Tibial artery (tissue), 4 donors: ENCODE measurements at regions not wholly inside any gene's neighbourhood (a gene's known extent, or its start where the extent isn't known, plus 50 kb on each side); places are given as distances from the start of the nearest gene placed in this dataset.

Experiments
- DNase-seq, 2 donors: peaks; one replicate each; pipeline ENCODE4 v3.0.0-alpha.2; 2019
- H3K27ac ChIP-seq, 2 donors: fragments of 200-600 bp; sonication (generic) in 1 of 2; 1 replicate in 1 of 2; 2 replicates in 1 of 2; pipeline ENCODE4 v1.5.1; 2018 to 2019; ENCODE audit warnings: mild to moderate bottlenecking in 1 of 2
- H3K27me3 ChIP-seq, 2 donors: fragments of 200-600 bp; sonication (generic) in 1 of 2; one replicate each; pipeline versions ENCODE4 v1.5.1 to v1.6.0; 2016 to 2019
- H3K36me3 ChIP-seq, 3 donors: fragments of 200-600 bp; sonication (generic) in 2 of 3; one replicate each; pipeline ENCODE4 v1.5.1; 2016 to 2019; ENCODE audit warnings: mild to moderate bottlenecking in 2 of 3
- H3K4me1 ChIP-seq, 4 donors: fragments of 200-600 bp; sonication (generic) in 2 of 4; 1 replicate in 3 of 4; 2 replicates in 1 of 4; pipeline ENCODE4 v1.5.1; 2016 to 2019
- H3K4me3 ChIP-seq, 2 donors: fragments of 200-600 bp; sonication (generic) in 1 of 2; 1 replicate in 1 of 2; 2 replicates in 1 of 2; pipeline ENCODE4 v1.5.1; 2018 to 2019; ENCODE audit warnings: mild to moderate bottlenecking in 2 of 2
- H3K9me3 ChIP-seq, 3 donors: fragments of 200-600 bp; sonication (generic) in 1 of 3; one replicate each; pipeline ENCODE4 v1.5.1; 2016 to 2019
- intact Hi-C: fragments of 100-400 bp; cut with DNase I; formaldehyde crosslinking; loops from one replicate; pipeline ENCODE4 v1.15.0; 2023; ENCODE audit warnings: low total_unique reads
- TF ChIP-seq, protein P1 (sequence below), 2 experiments: fragments of 200-600 bp in 1 of 2; fragments of 450-650 bp in 1 of 2; IDR thresholded peaks; one replicate each; pipeline ENCODE4 v1.5.1; 2017 to 2019; ENCODE audit warnings: antibody characterized with exemption in 2 of 2, mild to moderate bottlenecking in 1 of 2, moderate library complexity in 1 of 2

DNA sequence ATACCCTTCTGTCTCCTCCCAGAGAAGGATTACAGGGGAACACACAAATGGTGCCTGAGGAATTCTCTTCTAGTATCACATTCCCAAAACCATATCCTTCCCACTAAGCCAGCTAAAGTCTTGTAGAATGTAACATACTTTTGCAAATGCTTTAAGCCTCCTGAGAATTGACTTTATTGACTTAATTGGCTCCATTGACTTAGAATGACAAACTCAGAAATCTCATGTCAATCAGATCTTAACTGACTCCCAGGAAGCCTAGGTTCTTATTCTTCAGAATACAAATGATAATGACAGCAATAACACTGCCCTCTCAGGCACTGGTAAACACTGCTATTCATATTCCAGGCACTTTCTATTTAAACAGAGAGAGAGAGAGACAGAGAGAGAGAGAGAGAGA is 356.9 kb upstream of the PRKCQ start:
- H3K27ac ChIP-seq: no peak overlapping the region
- TF ChIP-seq, protein P1, sequence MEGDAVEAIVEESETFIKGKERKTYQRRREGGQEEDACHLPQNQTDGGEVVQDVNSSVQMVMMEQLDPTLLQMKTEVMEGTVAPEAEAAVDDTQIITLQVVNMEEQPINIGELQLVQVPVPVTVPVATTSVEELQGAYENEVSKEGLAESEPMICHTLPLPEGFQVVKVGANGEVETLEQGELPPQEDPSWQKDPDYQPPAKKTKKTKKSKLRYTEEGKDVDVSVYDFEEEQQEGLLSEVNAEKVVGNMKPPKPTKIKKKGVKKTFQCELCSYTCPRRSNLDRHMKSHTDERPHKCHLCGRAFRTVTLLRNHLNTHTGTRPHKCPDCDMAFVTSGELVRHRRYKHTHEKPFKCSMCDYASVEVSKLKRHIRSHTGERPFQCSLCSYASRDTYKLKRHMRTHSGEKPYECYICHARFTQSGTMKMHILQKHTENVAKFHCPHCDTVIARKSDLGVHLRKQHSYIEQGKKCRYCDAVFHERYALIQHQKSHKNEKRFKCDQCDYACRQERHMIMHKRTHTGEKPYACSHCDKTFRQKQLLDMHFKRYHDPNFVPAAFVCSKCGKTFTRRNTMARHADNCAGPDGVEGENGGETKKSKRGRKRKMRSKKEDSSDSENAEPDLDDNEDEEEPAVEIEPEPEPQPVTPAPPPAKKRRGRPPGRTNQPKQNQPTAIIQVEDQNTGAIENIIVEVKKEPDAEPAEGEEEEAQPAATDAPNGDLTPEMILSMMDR (IDR thresholded peaks at IDR 0.05): no peak
- intact Hi-C loops: no loop called here
- H3K4me3 ChIP-seq: no peak overlapping the region
- DNase-seq: no peak
- peaks cover 0 to 5% (median 0%) of the 10 kb centered on the region in 3 donors for H3K9me3 ChIP-seq
- H3K36me3 ChIP-seq: no peaks in the 10 kb centered on the region
- no peaks in the 10 kb centered on the region for H3K27me3 ChIP-seq
- H3K4me1 ChIP-seq: no peaks in the 10 kb centered on the region

DNA sequence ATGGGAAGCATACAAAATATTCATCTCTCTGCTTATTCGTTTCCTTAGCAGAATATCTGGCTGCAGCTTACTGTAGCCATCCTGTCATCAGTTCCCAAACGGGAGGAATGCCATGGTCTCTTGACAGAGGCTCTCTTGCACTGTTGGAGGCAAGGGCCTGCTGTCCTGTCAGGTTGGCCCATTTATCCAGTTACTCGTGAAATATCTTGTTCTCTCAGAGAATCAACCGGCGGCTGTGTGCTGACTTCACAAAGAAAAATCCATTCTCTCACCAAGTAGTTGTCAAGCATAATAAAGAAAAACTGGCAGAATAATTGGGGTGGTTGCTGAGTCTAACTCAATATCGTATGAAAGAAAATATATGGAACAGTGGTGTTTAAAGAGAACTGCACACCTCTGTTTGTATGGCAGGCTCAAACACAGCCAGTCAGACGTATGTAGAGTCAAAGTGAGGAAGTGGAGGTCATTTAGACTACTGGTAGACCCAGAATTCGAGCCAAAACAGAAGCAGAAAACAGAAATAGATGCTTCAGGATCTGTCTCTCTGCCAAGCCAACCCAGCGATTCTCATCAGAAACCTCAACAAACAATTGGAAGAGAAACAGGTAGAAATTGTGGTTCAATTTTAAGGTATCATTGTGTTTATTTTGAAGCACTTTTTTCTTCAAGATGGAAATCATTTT is 349.2 kb upstream of the PRKCQ start:
- no peaks in the 10 kb centered on the region for H3K9me3 ChIP-seq
- no peak overlapping the region for H3K4me3 ChIP-seq
- DNase-seq: no peak
- no peaks in the 10 kb centered on the region for H3K27me3 ChIP-seq
- TF ChIP-seq, protein P1 (IDR thresholded peaks at IDR 0.05): no peak
- peaks cover 0 to 4% (median 0%) of the 10 kb centered on the region in 4 donors for H3K4me1 ChIP-seq
- H3K27ac ChIP-seq: no peak overlapping the region
- intact Hi-C loops: no loop called here
- no peaks in the 10 kb centered on the region for H3K36me3 ChIP-seq

DNA sequence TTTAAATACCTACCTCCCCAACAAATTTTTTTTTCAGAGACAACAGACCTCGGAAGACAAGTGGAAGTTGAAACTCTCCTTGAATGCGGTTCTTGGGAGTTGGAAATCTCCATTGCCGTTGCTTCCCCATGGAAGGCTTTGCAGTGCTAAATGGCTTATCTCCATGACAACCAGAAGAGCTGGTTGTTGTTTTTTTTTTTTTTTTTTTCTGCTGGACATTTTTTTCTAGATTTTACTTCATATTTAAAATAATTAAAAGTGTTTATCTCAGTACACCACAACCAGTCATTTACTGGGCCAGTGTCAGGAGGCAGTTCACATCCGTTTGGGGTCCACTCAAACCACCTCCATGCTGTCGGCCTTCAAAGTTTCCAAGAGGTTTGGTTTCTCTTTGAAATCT is 348.5 kb upstream of the PRKCQ start:
- no peak overlapping the region for H3K27ac ChIP-seq
- no peak for DNase-seq
- no peaks in the 10 kb centered on the region for H3K27me3 ChIP-seq
- H3K4me1 ChIP-seq: peaks cover 0 to 8% (median 0%) of the 10 kb centered on the region in 4 donors
- no peaks in the 10 kb centered on the region for H3K9me3 ChIP-seq
- TF ChIP-seq, protein P1 (IDR thresholded peaks at IDR 0.05): no peak
- H3K4me3 ChIP-seq: no peak overlapping the region
- intact Hi-C loops: no loop called here
- no peaks in the 10 kb centered on the region for H3K36me3 ChIP-seq

DNA sequence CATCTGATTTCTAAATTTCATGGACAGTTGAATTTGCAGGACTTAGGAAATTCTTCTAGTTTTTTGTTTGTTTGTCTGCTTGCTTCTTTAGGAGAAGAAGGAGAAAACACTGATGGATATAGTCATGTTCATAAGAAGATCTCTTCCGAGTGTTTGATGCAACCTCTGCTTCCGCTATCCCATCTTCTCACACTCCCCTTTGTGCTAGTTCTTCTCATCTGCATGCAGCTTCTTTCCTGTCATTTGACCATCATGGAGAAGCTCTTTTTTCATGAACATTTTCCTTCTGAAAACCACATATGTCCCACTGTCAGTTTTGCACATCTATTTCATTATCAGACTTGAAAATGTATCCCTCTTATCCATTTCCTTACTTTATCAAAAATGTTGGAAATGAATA is 346.9 kb upstream of the PRKCQ start:
- H3K9me3 ChIP-seq: no peaks in the 10 kb centered on the region
- intact Hi-C loops: no loop called here
- TF ChIP-seq, protein P1 (IDR thresholded peaks at IDR 0.05): no peak
- no peak for DNase-seq
- no peak overlapping the region for H3K27ac ChIP-seq
- H3K27me3 ChIP-seq: no peaks in the 10 kb centered on the region
- H3K4me3 ChIP-seq: no peak overlapping the region
- peaks cover 0 to 8% (median 0%) of the 10 kb centered on the region in 4 donors for H3K4me1 ChIP-seq
- no peaks in the 10 kb centered on the region for H3K36me3 ChIP-seq

DNA sequence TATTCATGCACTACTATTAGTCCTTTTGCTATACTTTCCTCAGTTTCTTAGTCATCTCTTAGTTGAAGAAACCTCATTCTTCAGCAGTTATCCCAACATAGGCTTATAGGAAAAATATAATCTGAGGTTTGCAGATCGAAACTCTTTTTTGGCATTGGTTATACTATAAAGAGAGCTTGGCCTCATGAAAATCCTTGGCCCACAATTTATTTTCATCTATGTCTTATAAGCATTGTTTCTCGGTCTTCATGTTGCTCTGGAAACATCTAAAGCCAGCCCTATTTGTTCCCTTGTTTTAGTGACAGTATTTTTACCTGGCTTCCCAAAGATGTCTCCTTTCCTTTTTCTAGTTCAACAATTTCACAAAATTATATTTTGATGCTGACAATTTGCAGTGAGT is 345.1 kb upstream of the PRKCQ start:
- intact Hi-C loops: no loop called here
- Histone ChIP-seq H3K4me3 (no peak overlapping the region), H3K36me3 (no peaks in the 10 kb centered on the region), H3K9me3 (no peaks in the 10 kb centered on the region), H3K27me3 (no peaks in the 10 kb centered on the region), H3K4me1 (peaks cover 0 to 8% (median 2%) of the 10 kb centered on the region in 4 donors), H3K27ac (no peak overlapping the region)
- TF ChIP-seq, protein P1 (IDR thresholded peaks at IDR 0.05): no peak
- DNase-seq: no peak
